ENCODE measurements at regions not wholly inside any gene's neighbourhood (a gene's known extent, or its start where the extent isn't known, plus 50 kb on each side); places are given as distances from the start of the nearest gene placed in this dataset.
"Not testable (repeated sequence)": the region's sequence is repeated elsewhere in the genome, so short reads cannot be mapped to it uniquely, and the experiment has no call there.

DNA sequence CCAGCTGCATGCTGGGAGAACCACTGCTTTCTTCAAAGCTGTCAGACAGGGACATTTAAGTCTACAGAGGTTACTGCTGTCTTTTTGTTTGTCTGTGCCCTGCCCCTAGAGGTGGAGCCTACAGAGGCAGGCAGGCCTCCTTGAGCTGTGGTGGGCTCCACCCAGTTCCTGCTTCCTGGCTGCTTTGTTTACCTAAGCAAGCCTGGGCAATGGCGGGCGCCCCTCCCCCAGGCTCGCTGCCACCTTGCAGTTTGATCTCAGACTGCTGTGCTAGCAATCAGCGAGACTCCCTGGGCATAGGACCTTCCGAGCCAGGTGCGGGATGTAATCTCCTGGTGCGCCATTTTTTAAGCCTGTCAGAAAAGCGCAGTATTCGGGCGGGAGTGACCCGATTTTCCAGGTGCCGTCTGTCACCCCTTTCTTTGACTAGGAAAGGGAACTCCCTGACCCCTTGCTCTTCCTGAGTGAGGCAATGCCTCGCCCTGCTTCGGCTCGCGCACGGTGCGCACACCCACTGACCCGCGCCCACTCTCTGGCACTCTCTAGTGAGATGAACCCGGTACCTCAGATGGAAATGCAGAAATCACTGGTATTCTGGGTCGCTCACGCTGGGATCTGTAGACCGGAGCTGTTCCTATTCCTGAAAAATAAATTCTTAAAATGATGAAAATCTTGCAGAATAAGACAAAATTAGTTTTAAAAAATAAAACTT lies 1022.9 kb downstream of the RAPGEF2 start:
- DNase-seq: not testable (repeated sequence)

- no peak for DNase-seq
Measured at GRCh38 chr4:160127211-160127610, 1024.3 kb downstream of the RAPGEF2 start.

DNA sequence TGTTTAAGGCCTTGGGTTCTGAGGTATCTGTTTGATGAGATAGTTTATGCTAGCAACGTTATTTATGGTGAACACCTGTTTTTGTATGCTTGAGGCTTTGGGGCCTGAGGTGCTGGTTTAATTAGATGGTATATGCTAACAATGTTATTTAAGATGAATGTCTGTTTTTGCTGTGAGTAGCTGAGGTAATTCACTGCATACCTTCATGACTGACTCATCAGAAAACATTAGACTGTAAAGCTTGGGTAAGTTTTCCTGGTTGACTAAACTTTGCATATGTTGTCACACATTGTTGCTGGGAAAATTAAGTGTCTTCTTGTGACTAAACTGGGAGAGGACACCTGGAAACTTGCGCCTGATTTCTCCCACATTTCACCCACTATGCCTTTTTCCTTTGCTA lies 1026.6 kb downstream of the RAPGEF2 start:
- DNase-seq: no peak

DNA sequence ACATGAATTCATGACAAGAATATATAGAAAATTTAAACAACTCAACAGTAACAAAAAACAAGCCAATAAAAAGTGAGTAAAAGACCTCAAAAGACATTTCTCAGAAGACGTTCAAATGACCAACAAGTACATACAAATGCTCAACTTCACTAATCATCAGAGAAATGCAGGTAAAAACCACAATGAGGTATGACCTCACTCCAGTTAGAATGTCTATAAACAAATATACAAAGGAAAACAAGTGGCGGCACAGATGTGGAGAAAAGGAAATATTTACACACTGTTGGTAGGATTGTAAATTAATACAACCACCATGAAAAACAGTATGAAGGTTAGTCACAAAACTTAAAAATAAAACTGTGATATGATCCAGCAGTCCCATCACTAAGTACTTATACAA lies 1033.1 kb downstream of the RAPGEF2 start:
- DNase-seq: no peak

GRCh38 chr4:160141206-160141605 lies 1038.3 kb downstream of the RAPGEF2 start:
- no peak for DNase-seq

- no peak for DNase-seq
Measured at GRCh38 chr4:160142579-160142978, 1039.7 kb downstream of the RAPGEF2 start.

GRCh38 chr4:160143574-160143973 lies 1040.7 kb downstream of the RAPGEF2 start:
- DNase-seq: no peak

DNA sequence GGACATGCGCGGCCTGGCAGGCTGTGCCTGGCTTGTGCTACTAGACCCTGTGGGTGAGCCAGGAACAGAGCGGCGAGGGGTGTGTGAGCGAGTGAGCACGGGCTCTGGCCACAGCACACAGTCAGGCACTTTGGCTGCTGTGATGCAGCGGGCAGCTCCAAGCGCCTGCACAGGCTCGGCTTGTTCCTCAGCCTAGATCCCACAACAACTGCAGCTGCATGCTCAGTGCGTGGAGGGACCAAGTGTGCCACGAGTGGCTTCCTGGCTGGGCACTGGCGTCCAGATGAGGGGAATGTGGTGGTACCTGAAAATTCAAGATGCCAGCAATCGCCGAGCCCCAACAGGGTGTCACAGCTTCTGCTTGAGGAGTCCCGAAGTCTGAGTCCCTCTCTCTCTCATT lies 1056.6 kb downstream of the RAPGEF2 start:
- DNase-seq: no peak

DNA sequence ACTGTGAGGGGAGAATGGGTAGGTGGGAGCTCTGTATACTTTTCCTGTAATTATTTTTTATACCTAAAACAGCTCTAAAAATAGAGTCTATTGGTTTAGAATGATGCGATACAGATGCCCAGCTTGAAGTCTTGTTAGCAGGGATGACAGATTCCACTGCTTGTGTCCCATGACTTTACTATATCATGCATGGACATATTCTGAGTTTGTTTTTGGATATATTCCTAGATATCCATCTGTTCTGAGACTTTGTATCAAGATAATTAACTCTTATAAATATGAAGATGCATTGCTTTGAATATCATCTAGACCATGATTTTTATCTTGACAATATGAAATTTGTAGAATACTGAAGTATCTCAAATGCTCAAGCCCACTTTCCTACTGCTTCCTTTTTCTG lies 1058.1 kb downstream of the RAPGEF2 start:
- DNase-seq: no peak

GRCh38 chr4:160175064-160175643 lies 1072.3 kb downstream of the RAPGEF2 start:
- DNase-seq: no peak

DNA sequence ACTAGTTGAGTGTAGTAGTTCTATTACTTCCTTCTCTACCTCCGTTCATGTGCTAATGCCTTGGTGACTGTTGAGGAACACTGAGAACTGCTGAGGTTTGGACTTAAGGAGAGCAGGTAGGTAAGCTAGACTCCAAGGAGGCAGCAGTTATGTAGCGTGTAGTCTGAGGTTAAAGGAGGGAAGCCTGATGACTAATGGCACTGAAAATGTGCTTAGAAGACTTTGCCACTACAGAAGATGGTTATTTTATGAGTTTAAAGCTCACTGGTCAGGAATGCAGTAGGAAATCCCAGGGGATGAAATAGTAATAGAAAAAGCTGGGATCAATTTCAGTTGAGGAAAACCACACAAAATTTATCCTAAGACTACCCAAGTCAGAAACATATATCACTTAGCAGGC lies 1077.3 kb downstream of the RAPGEF2 start:
- DNase-seq: no peak

DNA sequence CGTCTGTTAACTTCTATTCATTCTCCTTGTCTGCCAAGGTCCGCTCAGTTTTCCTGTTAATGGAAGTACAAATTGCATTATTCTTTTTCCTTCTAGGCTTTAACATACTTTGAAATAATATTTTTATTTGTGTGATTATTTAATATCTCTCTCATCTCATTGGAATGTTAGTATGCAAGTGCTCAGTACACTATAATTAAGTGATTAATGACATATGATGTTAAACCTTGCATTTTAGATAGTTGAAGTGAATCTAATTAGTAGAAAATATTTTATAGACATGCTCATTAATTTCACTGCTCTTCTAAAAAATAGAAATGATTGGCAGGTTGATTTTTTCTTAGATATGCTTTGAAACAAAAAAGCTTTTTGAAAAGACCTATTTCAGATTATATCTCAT lies 1079.8 kb downstream of the RAPGEF2 start:
- no peak for DNase-seq

DNA sequence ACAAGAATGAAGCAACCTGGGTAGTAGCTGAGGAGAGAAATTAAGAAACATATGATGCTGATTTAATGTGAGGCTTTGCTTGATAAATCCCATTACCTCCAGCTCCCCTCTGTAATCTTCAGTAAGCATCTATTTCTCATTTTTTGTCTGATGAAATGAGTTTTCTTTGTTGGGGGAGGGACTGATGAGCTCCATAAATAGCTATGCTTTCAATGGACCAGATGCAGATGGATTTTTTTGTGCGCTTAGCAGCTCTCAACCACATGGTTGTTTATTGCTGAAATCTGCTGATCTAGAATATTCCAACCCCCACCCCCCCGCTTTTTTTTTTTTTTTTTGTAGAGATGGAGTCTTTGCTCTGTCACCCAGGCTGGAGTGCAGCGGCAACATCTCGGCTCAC lies 1082.0 kb downstream of the RAPGEF2 start:
- no peak for DNase-seq

- DNase-seq: no peak
Measured at GRCh38 chr4:160193787-160194186, 1090.9 kb downstream of the RAPGEF2 start.

- DNase-seq: no peak
Measured at GRCh38 chr4:160194716-160195115, 1091.8 kb downstream of the RAPGEF2 start.

DNA sequence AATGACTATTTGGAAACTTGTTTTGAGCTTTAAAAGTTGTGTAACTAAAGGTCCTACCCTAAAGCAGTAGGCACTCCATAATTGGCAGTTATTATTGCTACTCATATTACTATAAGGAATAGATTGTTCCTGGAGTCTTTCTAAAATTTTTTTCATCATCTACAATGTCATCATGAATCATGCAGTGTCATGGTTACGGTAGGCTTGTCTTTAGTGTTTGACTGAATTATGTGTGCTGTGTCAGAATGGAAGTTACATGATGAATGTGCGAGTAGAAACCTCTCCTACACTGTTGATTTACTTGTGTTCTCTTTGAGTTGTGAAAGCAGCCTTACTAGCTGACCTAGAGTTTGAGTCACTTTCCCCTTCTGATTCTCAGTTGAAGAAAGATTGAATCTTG lies 1099.9 kb downstream of the RAPGEF2 start:
- no peak for DNase-seq

GRCh38 chr4:160212078-160212477 lies 1109.2 kb downstream of the RAPGEF2 start:
- DNase-seq: no peak

DNA sequence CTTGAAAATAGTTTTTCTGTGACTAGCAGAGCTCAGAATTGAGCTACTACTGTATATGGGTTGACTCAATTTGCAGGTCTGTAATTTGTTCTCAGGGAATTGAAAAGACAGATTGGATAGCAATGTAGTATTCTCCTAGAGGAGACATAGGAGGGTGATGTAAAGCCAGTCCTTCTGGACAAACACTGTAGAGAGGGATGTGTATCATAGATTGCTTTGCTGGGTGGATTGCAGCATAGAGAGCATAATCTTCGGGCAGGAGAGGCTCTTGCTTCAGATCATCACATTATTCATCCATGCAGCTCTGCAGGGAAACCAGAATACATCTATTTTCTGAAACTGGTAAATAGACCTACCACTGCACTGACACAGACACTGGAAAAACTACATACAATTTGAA lies 1110.5 kb downstream of the RAPGEF2 start:
- no peak for DNase-seq

- DNase-seq: no peak
Measured at GRCh38 chr4:160217352-160217751, 1114.5 kb downstream of the RAPGEF2 start.

DNA sequence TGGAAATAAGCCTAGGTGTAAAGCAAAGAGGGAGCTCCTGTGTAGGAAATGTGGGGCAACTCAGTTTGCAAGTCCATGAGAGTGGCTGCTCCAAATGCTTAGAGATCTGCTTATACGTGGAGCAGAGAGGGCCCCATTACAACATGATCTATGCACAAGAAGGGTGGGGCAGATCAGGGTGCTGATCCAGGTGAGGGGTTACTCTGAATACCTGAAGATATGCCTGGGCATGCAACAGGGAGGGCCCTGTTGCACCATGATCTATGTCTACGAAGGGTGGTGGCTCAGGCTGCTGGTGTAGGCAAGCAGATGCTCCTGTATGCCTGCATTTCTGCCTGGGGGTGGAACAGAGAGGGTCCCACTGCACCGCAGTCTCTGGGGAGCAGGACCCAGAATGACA lies 1121.2 kb downstream of the RAPGEF2 start:
- no peak for DNase-seq

GRCh38 chr4:160233141-160233540 lies 1130.3 kb downstream of the RAPGEF2 start:
- DNase-seq: no peak

DNA sequence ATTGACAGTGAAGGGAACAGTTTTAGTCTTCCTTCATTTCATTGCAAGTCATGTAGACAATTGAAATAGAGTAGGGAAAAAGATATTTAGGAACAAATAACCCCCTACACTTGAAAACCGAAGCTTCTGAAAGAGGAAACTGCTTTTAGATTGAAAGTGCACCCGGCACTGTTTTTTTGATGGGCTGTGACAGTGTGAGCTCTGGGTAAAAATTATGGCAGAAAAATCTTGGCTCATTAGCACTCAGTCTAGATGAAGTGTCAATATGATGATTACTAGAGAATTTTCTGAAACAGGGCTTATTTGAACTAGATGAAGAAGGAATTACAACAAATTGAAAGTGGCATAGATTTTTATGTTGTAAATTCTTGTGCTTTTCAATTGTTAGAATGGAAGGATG lies 1132.4 kb downstream of the RAPGEF2 start:
- no peak for DNase-seq

DNA sequence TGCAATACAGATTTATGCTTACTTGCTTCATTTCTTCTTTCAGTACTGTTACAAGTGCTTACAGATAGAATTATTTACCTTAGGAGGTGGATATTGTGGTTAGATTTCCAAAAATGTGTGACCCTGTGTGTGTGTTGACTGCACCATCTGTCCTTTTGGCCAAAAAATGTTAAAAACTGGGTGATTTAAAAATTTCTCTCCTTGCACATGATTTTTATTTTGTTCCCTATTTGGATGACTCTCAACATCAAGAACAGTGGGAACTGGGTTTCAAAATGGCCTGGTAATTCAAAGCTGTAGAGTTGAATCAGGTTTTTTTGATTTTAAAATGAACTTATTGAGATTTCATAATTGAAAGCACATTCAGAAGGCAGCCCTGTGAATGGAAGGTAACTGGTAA lies 1132.9 kb downstream of the RAPGEF2 start:
- no peak for DNase-seq

DNA sequence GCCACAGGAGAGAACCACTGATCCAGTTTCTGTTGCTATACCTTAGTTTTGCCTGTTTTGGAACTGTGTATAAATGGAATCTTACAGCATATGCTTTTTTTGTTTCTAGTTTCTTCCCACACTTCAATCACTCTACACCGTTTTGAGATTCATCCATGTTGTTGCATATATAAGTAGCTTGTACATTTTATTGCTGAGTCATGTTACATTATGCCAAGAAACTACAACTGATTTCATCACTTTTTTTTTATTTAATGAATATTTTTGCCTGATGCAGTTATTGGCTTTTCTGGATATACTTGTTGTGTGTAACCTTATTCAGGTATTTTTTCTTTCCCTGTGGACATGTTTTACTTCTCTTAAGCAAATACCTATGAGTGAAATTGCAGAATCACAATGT lies 1135.9 kb downstream of the RAPGEF2 start:
- DNase-seq: no peak

DNA sequence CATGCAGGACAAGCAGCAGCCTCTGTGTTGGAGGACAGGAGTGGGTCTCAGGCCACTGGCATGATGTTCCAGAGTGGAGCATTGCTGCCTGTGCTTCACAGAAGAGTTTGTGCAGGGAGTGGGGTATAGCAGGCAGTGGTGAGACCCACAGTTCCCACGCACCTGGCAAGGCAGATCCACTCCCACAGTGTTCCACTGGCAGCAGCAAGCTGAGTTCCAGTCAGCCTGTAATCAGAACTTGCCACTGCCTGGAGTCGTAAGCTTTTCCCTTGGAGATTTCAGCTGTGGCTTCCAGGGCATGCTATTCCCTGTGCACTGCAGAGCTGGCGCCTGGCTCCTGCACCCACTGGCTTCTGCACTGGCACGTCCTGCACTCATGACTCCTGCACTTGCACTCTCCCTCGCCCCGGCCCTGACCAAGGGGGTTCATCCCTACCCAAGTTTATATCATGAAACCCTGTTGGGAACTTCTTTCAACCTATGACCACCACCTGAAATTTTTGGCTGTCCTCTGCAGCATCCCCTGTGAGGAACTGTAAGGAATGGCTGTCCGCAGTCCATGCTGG lies 1144.3 kb downstream of the RAPGEF2 start:
- no peak for DNase-seq
